ENCODE measurements at regions not wholly inside any gene's neighbourhood (a gene's known extent, or its start where the extent isn't known, plus 50 kb on each side); places are given as distances from the start of the nearest gene placed in this dataset.

DNA sequence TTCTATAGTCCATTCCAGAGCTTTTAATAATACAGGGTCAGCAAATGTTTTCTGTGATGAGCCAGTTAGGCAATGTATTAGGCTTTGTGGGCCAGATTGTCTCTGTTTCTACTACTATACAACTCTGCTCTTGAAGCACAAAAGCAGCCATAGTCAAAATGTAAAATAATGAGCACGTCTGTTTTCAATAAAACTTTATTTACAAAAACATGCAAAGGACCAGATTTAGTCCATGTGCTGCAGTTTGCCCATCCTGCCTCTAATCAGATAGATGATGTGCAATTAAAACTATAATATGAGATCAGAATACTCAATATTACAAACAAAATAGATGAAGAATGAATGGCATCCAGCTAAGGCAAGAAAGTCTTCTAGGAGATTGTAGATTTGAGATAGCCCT is 127.8 kb upstream of the FRMPD4 start:
- TF ChIP-seq, protein P1, sequence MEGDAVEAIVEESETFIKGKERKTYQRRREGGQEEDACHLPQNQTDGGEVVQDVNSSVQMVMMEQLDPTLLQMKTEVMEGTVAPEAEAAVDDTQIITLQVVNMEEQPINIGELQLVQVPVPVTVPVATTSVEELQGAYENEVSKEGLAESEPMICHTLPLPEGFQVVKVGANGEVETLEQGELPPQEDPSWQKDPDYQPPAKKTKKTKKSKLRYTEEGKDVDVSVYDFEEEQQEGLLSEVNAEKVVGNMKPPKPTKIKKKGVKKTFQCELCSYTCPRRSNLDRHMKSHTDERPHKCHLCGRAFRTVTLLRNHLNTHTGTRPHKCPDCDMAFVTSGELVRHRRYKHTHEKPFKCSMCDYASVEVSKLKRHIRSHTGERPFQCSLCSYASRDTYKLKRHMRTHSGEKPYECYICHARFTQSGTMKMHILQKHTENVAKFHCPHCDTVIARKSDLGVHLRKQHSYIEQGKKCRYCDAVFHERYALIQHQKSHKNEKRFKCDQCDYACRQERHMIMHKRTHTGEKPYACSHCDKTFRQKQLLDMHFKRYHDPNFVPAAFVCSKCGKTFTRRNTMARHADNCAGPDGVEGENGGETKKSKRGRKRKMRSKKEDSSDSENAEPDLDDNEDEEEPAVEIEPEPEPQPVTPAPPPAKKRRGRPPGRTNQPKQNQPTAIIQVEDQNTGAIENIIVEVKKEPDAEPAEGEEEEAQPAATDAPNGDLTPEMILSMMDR (IDR thresholded peaks at IDR 0.05; ENCODE audit: poor library complexity, severe bottlenecking), result no peak
- no peak for TF ChIP-seq SMC3 (conservative IDR thresholded peaks at IDR 0.05; ENCODE audit: poor library complexity)
- TF ChIP-seq, protein P2, sequence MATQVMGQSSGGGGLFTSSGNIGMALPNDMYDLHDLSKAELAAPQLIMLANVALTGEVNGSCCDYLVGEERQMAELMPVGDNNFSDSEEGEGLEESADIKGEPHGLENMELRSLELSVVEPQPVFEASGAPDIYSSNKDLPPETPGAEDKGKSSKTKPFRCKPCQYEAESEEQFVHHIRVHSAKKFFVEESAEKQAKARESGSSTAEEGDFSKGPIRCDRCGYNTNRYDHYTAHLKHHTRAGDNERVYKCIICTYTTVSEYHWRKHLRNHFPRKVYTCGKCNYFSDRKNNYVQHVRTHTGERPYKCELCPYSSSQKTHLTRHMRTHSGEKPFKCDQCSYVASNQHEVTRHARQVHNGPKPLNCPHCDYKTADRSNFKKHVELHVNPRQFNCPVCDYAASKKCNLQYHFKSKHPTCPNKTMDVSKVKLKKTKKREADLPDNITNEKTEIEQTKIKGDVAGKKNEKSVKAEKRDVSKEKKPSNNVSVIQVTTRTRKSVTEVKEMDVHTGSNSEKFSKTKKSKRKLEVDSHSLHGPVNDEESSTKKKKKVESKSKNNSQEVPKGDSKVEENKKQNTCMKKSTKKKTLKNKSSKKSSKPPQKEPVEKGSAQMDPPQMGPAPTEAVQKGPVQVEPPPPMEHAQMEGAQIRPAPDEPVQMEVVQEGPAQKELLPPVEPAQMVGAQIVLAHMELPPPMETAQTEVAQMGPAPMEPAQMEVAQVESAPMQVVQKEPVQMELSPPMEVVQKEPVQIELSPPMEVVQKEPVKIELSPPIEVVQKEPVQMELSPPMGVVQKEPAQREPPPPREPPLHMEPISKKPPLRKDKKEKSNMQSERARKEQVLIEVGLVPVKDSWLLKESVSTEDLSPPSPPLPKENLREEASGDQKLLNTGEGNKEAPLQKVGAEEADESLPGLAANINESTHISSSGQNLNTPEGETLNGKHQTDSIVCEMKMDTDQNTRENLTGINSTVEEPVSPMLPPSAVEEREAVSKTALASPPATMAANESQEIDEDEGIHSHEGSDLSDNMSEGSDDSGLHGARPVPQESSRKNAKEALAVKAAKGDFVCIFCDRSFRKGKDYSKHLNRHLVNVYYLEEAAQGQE (IDR thresholded peaks at IDR 0.05; ENCODE audit: borderline replicate concordance), result no peak

Data from neural cell (in vitro differentiated cells).